ENCODE measurements at regions not wholly inside any gene's neighbourhood (a gene's known extent, or its start where the extent isn't known, plus 50 kb on each side); places are given as distances from the start of the nearest gene placed in this dataset.
"Not testable (repeated sequence)": the region's sequence is repeated elsewhere in the genome, so short reads cannot be mapped to it uniquely, and the experiment has no call there.

- DNase-seq (ENCODE audit: low spot score), result no peak
- no peak for TF ChIP-seq CTCF (IDR thresholded peaks at IDR 0.05; ENCODE audit: extremely low read depth, missing control alignments)
Measured at GRCh38 chr2:2645162-2645855, 314.2 kb upstream of the MYT1L start.

GRCh38 chr2:2644751-2645150, 313.7 kb upstream of the MYT1L start:
- DNase-seq (ENCODE audit: low spot score), result not testable (repeated sequence)

GRCh38 chr2:2644040-2644439, 313.0 kb upstream of the MYT1L start:
- TF ChIP-seq CTCF (IDR thresholded peaks at IDR 0.05; ENCODE audit: extremely low read depth, missing control alignments), result no peak
- no peak for DNase-seq (ENCODE audit: low spot score)

GRCh38 chr2:2642906-2643890, 312.1 kb upstream of the MYT1L start:
- no peak for DNase-seq (ENCODE audit: low spot score)

GRCh38 chr2:2641541-2642410, 310.7 kb upstream of the MYT1L start:
- no peak for TF ChIP-seq CTCF (IDR thresholded peaks at IDR 0.05; ENCODE audit: extremely low read depth, missing control alignments)
- no peak for DNase-seq (ENCODE audit: low spot score)

More at GRCh38 chr2:2642906-2643890, 312.1 kb upstream of the MYT1L start:
- no peak for TF ChIP-seq CTCF (IDR thresholded peaks at IDR 0.05; ENCODE audit: extremely low read depth, missing control alignments)

- TF ChIP-seq CTCF (IDR thresholded peaks at IDR 0.05; ENCODE audit: extremely low read depth, missing control alignments), result no peak
Measured at GRCh38 chr2:2640818-2641217, 309.7 kb upstream of the MYT1L start.

GRCh38 chr2:2640371-2640770, 309.3 kb upstream of the MYT1L start:
- no peak for DNase-seq (ENCODE audit: low spot score)
- no peak for TF ChIP-seq CTCF (IDR thresholded peaks at IDR 0.05; ENCODE audit: extremely low read depth, missing control alignments)

More at GRCh38 chr2:2640818-2641217, 309.7 kb upstream of the MYT1L start:
- no peak for DNase-seq (ENCODE audit: low spot score)
